Astrocyte (in vitro differentiated cells and primary cell): ENCODE measurements at regions not wholly inside any gene's neighbourhood (a gene's known extent, or its start where the extent isn't known, plus 50 kb on each side); places are given as distances from the start of the nearest gene placed in this dataset.

Experiments
- CTCF ChIP-seq: IDR thresholded peaks from 2 replicates; pipeline ENCODE4 v1.5.1; 2011; ENCODE audit warnings: low read depth, mild to moderate bottlenecking, inconsistent platforms, low read length, moderate library complexity; ENCODE audit not compliant: insufficient read depth
- EZH2 ChIP-seq: IDR thresholded peaks from 2 replicates; pipeline ENCODE4 v1.6.1; 2012; ENCODE audit warnings: mild to moderate bottlenecking, low read length, inconsistent platforms; ENCODE audit not compliant: insufficient read depth

DNA sequence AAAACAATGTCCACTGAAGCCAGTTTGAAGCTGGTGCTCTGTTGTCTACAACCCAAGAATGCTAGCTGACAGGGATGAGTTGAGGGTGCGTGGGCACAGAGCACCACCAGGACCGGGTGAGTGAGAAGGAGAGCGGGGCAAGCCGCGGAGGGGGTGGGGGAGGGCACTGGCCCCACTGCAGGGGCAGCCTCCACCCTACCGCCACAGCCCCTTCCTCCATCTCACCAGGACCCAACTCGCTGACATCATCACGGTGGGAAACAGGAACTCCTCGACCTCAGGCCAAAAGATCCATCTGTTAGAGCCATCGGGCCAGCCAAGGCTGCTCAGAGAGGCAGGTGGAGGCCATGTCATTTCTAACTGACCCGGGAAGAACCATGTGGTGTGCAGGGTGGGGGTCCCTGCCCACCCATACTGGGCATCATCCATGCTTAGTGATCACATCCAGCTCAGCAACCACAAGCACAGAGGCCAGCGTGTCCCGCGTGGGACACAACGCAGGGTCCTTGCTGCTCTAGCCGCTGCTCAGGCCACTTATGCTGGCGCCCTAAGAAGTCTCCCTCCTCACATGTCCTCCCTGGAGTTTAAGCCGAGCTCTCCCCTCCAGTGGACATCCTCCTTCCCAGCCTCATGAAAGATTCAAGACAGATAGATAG, 57.6 kb upstream of the GATA2 start:
- TF ChIP-seq CTCF, result no peak
- TF ChIP-seq EZH2, result no peak
